Prostate gland (tissue), 2 donors: ENCODE measurements at regions not wholly inside any gene's neighbourhood (a gene's known extent, or its start where the extent isn't known, plus 50 kb on each side); places are given as distances from the start of the nearest gene placed in this dataset.

Experiments
- DNase-seq: peaks from one replicate; pipeline ENCODE4 v3.0.0-alpha.2; 2019; ENCODE audit warnings: low spot score
- H3K27ac ChIP-seq, 2 donors: fragments of 200-600 bp; sonication (generic); 2 replicates each; pipeline ENCODE4 v1.5.1; 2017 to 2019
- H3K27me3 ChIP-seq: fragments of 200-600 bp; sonication (generic); replicated peaks from 2 replicates; pipeline ENCODE4 v1.5.1; 2019; ENCODE audit not compliant: insufficient read depth
- H3K36me3 ChIP-seq, 2 donors: fragments of 200-600 bp; sonication (generic); 1 replicate in 1 of 2; 2 replicates in 1 of 2; pipeline versions ENCODE4 v1.5.1 to v1.8.1; 2017 to 2019
- H3K4me1 ChIP-seq: fragments of 200-600 bp; sonication (generic); replicated peaks from 2 replicates; pipeline ENCODE4 v1.5.1; 2019
- H3K4me3 ChIP-seq, 2 donors: fragments of 200-600 bp; sonication (generic); 2 replicates each; pipeline ENCODE4 v1.5.1; 2017 to 2019
- H3K9me3 ChIP-seq: fragments of 200-600 bp; sonication (generic); 2 replicates; pipeline ENCODE4 v1.5.1; 2017
- CTCF ChIP-seq, 4 experiments: fragments of 200-600 bp in 2 of 4; fragments of 450-650 bp in 2 of 4; sonication (generic) in 2 of 4; IDR thresholded peaks; 1 replicate in 3 of 4; 2 replicates in 1 of 4; pipeline ENCODE4 v1.5.1; 2016 to 2019; ENCODE audit warnings: antibody characterized with exemption in 4 of 4, mild to moderate bottlenecking in 2 of 4, moderate library complexity in 2 of 4
- POLR2A ChIP-seq: fragments of 450-650 bp; IDR thresholded peaks from one replicate; pipeline ENCODE4 v1.6.1; 2016; ENCODE audit warnings: antibody characterized with exemption, mild to moderate bottlenecking
- POLR2AphosphoS5 ChIP-seq: sonication (generic); formaldehyde crosslinking; IDR thresholded peaks from one replicate; pipeline ENCODE4 v1.6.1; 2017; ENCODE audit warnings: antibody characterized with exemption
- WGBS: methylation state at CpG from one replicate; pipeline ENCODE4 v1.1.5; 2018; 5-methylcytosine and 5-hydroxymethylcytosine counted together
- intact Hi-C: fragments of 100-400 bp; cut with DNase I; formaldehyde crosslinking; loops from one replicate; pipeline ENCODE4 v1.14.2; 2022

DNA sequence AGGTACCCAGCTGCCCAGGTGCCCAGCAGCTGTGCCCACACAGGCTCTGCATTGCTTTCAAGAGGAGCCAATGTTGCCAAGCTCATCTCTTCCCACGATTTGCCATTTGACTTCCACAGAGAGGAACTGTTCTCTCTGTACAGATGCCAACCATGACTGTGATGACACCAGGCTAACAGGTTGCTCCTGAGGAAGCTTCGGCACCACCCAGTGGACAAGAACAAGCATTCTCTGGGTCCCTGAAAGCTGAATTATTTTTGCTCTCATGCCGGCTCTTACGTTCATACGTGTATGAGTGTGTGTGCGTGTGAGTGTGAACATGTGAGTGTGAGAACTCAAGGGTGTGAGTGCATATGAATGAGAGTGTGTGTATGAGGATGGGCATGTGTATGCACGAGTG, 535.2 kb downstream of the LIG4 start:
- Histone ChIP-seq H3K4me1 (no peaks in the 10 kb centered on the region), H3K27me3 (no peaks in the 10 kb centered on the region), H3K36me3 (no peaks in the 10 kb centered on the region), H3K4me3 (no peak overlapping the region), H3K27ac (no peak overlapping the region), H3K9me3 (no peaks in the 10 kb centered on the region)
- no peak for DNase-seq
- TF ChIP-seq POLR2A (no peak), POLR2AphosphoS5 (no peak), CTCF (IDR thresholded peaks at IDR 0.05) (no peak)
- WGBS, result 74% methylated on average over 7 of the region's 7 CpGs
- intact Hi-C loops, result no loop called here

GRCh38 chr13:107678075-107678689, 537.2 kb downstream of the LIG4 start:
- H3K4me3 ChIP-seq, result no peak overlapping the region
- H3K27ac ChIP-seq, result no peak overlapping the region
- WGBS, result 45% methylated on average over 11 of the region's 11 CpGs
- TF ChIP-seq CTCF (IDR thresholded peaks at IDR 0.05) (peak in 3 of 4 experiments; percentile 26 to 39 (median 28)), POLR2A (no peak)
- no peaks in the 10 kb centered on the region for H3K27me3 ChIP-seq
- no peaks in the 10 kb centered on the region for H3K36me3 ChIP-seq
- no peaks in the 10 kb centered on the region for H3K9me3 ChIP-seq
- DNase-seq, result no peak
- intact Hi-C loops, result no loop called here
- H3K4me1 ChIP-seq, result no peaks in the 10 kb centered on the region

GRCh38 chr13:107675847-107676550, 539.3 kb downstream of the LIG4 start:
- H3K27ac ChIP-seq, result no peak overlapping the region
- no peak overlapping the region for H3K4me3 ChIP-seq
- no peaks in the 10 kb centered on the region for H3K4me1 ChIP-seq
- 89% methylated on average over 2 of the region's 2 CpGs for WGBS
- DNase-seq, result no peak
- no peaks in the 10 kb centered on the region for H3K36me3 ChIP-seq
- TF ChIP-seq POLR2A (no peak), POLR2AphosphoS5 (no peak)
- no peaks in the 10 kb centered on the region for H3K27me3 ChIP-seq
- intact Hi-C loops, result no loop called here
- no peaks in the 10 kb centered on the region for H3K9me3 ChIP-seq

- intact Hi-C loops, result no loop called here
- WGBS, result 53% methylated on average over 8 of the region's 8 CpGs
- Histone ChIP-seq H3K4me3 (no peak overlapping the region), H3K9me3 (no peaks in the 10 kb centered on the region), H3K4me1 (no peaks in the 10 kb centered on the region), H3K36me3 (no peaks in the 10 kb centered on the region), H3K27me3 (no peaks in the 10 kb centered on the region), H3K27ac (no peak overlapping the region)
- TF ChIP-seq POLR2A, result no peak
- TF ChIP-seq CTCF (IDR thresholded peaks at IDR 0.05), result no peak
- no peak for TF ChIP-seq POLR2AphosphoS5
- no peak for DNase-seq
These were observed 545.8 kb downstream of the LIG4 start for GRCh38 chr13:107669391-107669993.

DNA sequence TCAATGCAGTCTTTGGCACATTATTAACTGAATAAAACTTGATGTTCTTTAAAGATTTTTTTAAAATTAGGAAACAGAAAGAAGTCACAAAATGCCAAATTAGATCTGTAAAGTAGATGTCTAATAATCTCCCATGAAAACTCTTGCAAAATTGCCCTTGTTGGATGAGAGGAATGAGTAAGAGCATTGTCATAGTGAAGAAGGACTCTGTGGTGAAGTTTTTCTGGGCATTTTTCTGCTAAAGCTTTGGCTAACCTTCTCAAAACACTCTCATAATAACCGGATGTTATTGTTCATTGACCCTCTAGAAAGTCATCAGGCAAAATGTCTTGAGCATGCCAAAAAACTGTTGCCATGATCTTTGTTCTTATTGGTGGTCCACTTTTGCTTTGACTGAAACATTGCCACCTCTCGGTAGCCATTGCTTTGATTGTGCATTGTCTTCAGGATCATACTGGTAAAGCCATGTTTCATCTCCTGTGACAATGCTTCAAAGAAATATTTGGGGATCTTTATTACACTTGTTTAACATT, 549.3 kb downstream of the LIG4 start:
- Histone ChIP-seq H3K4me3 (no peak overlapping the region), H3K27me3 (no peaks in the 10 kb centered on the region), H3K9me3 (no peaks in the 10 kb centered on the region), H3K36me3 (no peaks in the 10 kb centered on the region), H3K27ac (no peak overlapping the region), H3K4me1 (no peaks in the 10 kb centered on the region)
- no peak for DNase-seq
- intact Hi-C loops, result no loop called here
- TF ChIP-seq POLR2AphosphoS5 (no peak), CTCF (IDR thresholded peaks at IDR 0.05) (no peak), POLR2A (no peak)
- 89% methylated on average over 2 of the region's 2 CpGs for WGBS
